GM18499 (cell line): ENCODE measurements at regions not wholly inside any gene's neighbourhood (a gene's known extent, or its start where the extent isn't known, plus 50 kb on each side); places are given as distances from the start of the nearest gene placed in this dataset.

Experiments used
- ATAC-seq: cut with Tn5 transposase; IDR thresholded peaks from one replicate; pipeline ENCODE4 v1.9.1; 2021; ENCODE audit warnings: moderate number of reproducible peaks; ENCODE audit not compliant: insufficient read depth, unreplicated experiment

- ATAC-seq = no peak
These were observed 126.7 kb upstream of the AGA start for GRCh38 chr4:177568931-177569330.

GRCh38 chr4:177569434-177569833, 127.2 kb upstream of the AGA start:
- no peak for ATAC-seq

- no peak for ATAC-seq
These were observed 131.3 kb upstream of the AGA start for GRCh38 chr4:177573507-177573906.

GRCh38 chr4:177574446-177574845, 132.2 kb upstream of the AGA start:
- ATAC-seq = no peak

GRCh38 chr4:177579649-177580048, 137.4 kb upstream of the AGA start:
- no peak for ATAC-seq

- ATAC-seq = no peak
These were observed 140.8 kb upstream of the AGA start for GRCh38 chr4:177582992-177583391.

- no peak for ATAC-seq
These were observed 145.8 kb upstream of the AGA start for GRCh38 chr4:177587989-177588388.

- ATAC-seq = no peak
These were observed 153.1 kb upstream of the AGA start for GRCh38 chr4:177595386-177595785.

GRCh38 chr4:177596035-177596434, 153.8 kb upstream of the AGA start:
- ATAC-seq = no peak

- no peak for ATAC-seq
These were observed 154.8 kb upstream of the AGA start for GRCh38 chr4:177596991-177597390.

GRCh38 chr4:177605252-177605651, 163.0 kb upstream of the AGA start:
- no peak for ATAC-seq

GRCh38 chr4:177607111-177607573, 164.9 kb upstream of the AGA start:
- ATAC-seq = no peak

GRCh38 chr4:177611974-177612664, 169.9 kb upstream of the AGA start:
- ATAC-seq = no peak

- ATAC-seq = no peak
These were observed 170.4 kb upstream of the AGA start for GRCh38 chr4:177612684-177613083.

- ATAC-seq = no peak
These were observed 190.2 kb upstream of the AGA start for GRCh38 chr4:177632481-177632880.

- no peak for ATAC-seq
These were observed 196.6 kb upstream of the AGA start for GRCh38 chr4:177638871-177639270.

- no peak for ATAC-seq
These were observed 198.6 kb upstream of the AGA start for GRCh38 chr4:177640864-177641263.

GRCh38 chr4:177660223-177660622, 218.0 kb upstream of the AGA start:
- ATAC-seq = no peak

- ATAC-seq = no peak
These were observed 225.4 kb upstream of the AGA start for GRCh38 chr4:177667687-177668086.

- no peak for ATAC-seq
These were observed 229.2 kb upstream of the AGA start for GRCh38 chr4:177671387-177671786.

- ATAC-seq = no peak
These were observed 229.6 kb upstream of the AGA start for GRCh38 chr4:177671845-177672244.

- no peak for ATAC-seq
These were observed 231.8 kb upstream of the AGA start for GRCh38 chr4:177673985-177674489.
